Uterus (tissue), 3 donors: ENCODE measurements at regions not wholly inside any gene's neighbourhood (a gene's known extent, or its start where the extent isn't known, plus 50 kb on each side); places are given as distances from the start of the nearest gene placed in this dataset.
"Not testable (repeated sequence)": the region's sequence is repeated elsewhere in the genome, so short reads cannot be mapped to it uniquely, and the experiment has no call there.

Experiments used
- DNase-seq, 2 donors: peaks; one replicate each; pipeline ENCODE4 v3.0.0-alpha.2; 2019 to 2020
- H3K27ac ChIP-seq, 2 donors: fragments of 200-600 bp; sonication (generic); 1 replicate in 1 of 2; 2 replicates in 1 of 2; pipeline ENCODE4 v1.5.1; 2016 to 2018
- H3K27me3 ChIP-seq, 2 donors: fragments of 200-600 bp; sonication (generic); one replicate each; pipeline ENCODE4 v1.5.1; 2018 to 2019; ENCODE audit warnings: control low read depth in 1 of 2
- H3K36me3 ChIP-seq, 2 donors: fragments of 200-600 bp; sonication (generic); one replicate each; pipeline ENCODE4 v1.5.1; 2019; ENCODE audit warnings: control low read depth in 1 of 2
- H3K4me1 ChIP-seq, 2 donors: fragments of 200-600 bp; sonication (generic); one replicate each; pipeline ENCODE4 v1.5.1; 2018 to 2019; ENCODE audit warnings: control low read depth in 1 of 2
- H3K4me3 ChIP-seq, 2 donors: fragments of 200-600 bp; sonication (generic); 1 replicate in 1 of 2; 2 replicates in 1 of 2; pipeline ENCODE4 v1.5.1; 2018 to 2019; ENCODE audit warnings: mild to moderate bottlenecking in 1 of 2
- H3K9me3 ChIP-seq, 2 donors: fragments of 200-600 bp; sonication (generic); one replicate each; pipeline ENCODE4 v1.5.1; 2019; ENCODE audit warnings: control low read depth in 1 of 2
- CTCF ChIP-seq, 4 experiments: fragments of 200-600 bp in 2 of 4; fragments of 450-650 bp in 2 of 4; sonication (generic) in 2 of 4; IDR thresholded peaks; one replicate each; pipeline ENCODE4 v1.5.1; 2016 to 2019; ENCODE audit warnings: antibody characterized with exemption in 4 of 4, mild to moderate bottlenecking in 2 of 4, moderate library complexity in 1 of 4
- POLR2A ChIP-seq, 2 donors: fragments of 450-650 bp; IDR thresholded peaks; one replicate each; pipeline ENCODE4 v1.6.1; 2016; ENCODE audit warnings: antibody characterized with exemption in 2 of 2, mild to moderate bottlenecking in 1 of 2, moderate library complexity in 1 of 2
- intact Hi-C: fragments of 100-400 bp; cut with DNase I; formaldehyde crosslinking; loops from one replicate; pipeline ENCODE4 v1.15.1; 2023; ENCODE audit warnings: low total_unique reads
- donor health status: DM: yes; HTN: yes; CAD: no.

- H3K4me3 ChIP-seq: no peak overlapping the region
- no peaks in the 10 kb centered on the region for H3K9me3 ChIP-seq
- H3K27me3 ChIP-seq: no peaks in the 10 kb centered on the region
- no peak overlapping the region for H3K27ac ChIP-seq
- no peak for DNase-seq
- intact Hi-C loops: no loop called here
- no peaks in the 10 kb centered on the region for H3K4me1 ChIP-seq
- TF ChIP-seq POLR2A (IDR thresholded peaks at IDR 0.05): no peak
- no peak for TF ChIP-seq CTCF (IDR thresholded peaks at IDR 0.05)
- no peaks in the 10 kb centered on the region for H3K36me3 ChIP-seq
Measured at GRCh38 chr10:23585666-23586065, 146.8 kb downstream of the OTUD1 start.

- H3K27me3 ChIP-seq, H3K36me3 ChIP-seq, H3K27ac ChIP-seq, DNase-seq, H3K4me1 ChIP-seq, H3K9me3 ChIP-seq, H3K4me3 ChIP-seq, intact Hi-C loops: not testable (repeated sequence)
Measured at GRCh38 chr10:23595278-23595677, 156.4 kb downstream of the OTUD1 start.

GRCh38 chr10:23604613-23605012 lies 165.7 kb downstream of the OTUD1 start:
- no peak for DNase-seq
- Histone ChIP-seq H3K9me3 (no peaks in the 10 kb centered on the region), H3K36me3 (no peaks in the 10 kb centered on the region), H3K27ac (no peak overlapping the region), H3K4me1 (no peaks in the 10 kb centered on the region), H3K27me3 (no peaks in the 10 kb centered on the region), H3K4me3 (no peak overlapping the region)
- intact Hi-C loops: no loop called here
- TF ChIP-seq POLR2A (IDR thresholded peaks at IDR 0.05) (no peak), CTCF (IDR thresholded peaks at IDR 0.05) (no peak)

- Histone ChIP-seq H3K4me1 (no peaks in the 10 kb centered on the region), H3K4me3 (no peak overlapping the region), H3K27ac (no peak overlapping the region), H3K9me3 (no peaks in the 10 kb centered on the region), H3K36me3 (no peaks in the 10 kb centered on the region), H3K27me3 (no peaks in the 10 kb centered on the region)
- DNase-seq: no peak
- intact Hi-C loops: no loop called here
- TF ChIP-seq POLR2A (IDR thresholded peaks at IDR 0.05) (no peak), CTCF (IDR thresholded peaks at IDR 0.05) (no peak)
Measured at GRCh38 chr10:23606456-23606855, 167.6 kb downstream of the OTUD1 start.

GRCh38 chr10:23608926-23609325 lies 170.1 kb downstream of the OTUD1 start:
- no peak for TF ChIP-seq POLR2A (IDR thresholded peaks at IDR 0.05)
- TF ChIP-seq CTCF (IDR thresholded peaks at IDR 0.05): no peak
- DNase-seq: no peak
- H3K4me1 ChIP-seq: no peaks in the 10 kb centered on the region
- no peaks in the 10 kb centered on the region for H3K9me3 ChIP-seq
- H3K27ac ChIP-seq: no peak overlapping the region
- no peaks in the 10 kb centered on the region for H3K27me3 ChIP-seq
- no peaks in the 10 kb centered on the region for H3K36me3 ChIP-seq
- H3K4me3 ChIP-seq: no peak overlapping the region
- intact Hi-C loops: no loop called here

GRCh38 chr10:23610626-23611307 lies 171.9 kb downstream of the OTUD1 start:
- no peaks in the 10 kb centered on the region for H3K9me3 ChIP-seq
- no peak overlapping the region for H3K27ac ChIP-seq
- H3K27me3 ChIP-seq: no peaks in the 10 kb centered on the region
- no peak for TF ChIP-seq CTCF (IDR thresholded peaks at IDR 0.05)
- no peak for TF ChIP-seq POLR2A (IDR thresholded peaks at IDR 0.05)
- H3K4me1 ChIP-seq: no peaks in the 10 kb centered on the region
- intact Hi-C loops: no loop called here
- H3K36me3 ChIP-seq: no peaks in the 10 kb centered on the region
- H3K4me3 ChIP-seq: no peak overlapping the region
- DNase-seq: no peak
